SHP77 treated with DMSO at 0.1 percent for 48 hours (cell line): ENCODE measurements at regions not wholly inside any gene's neighbourhood (a gene's known extent, or its start where the extent isn't known, plus 50 kb on each side); places are given as distances from the start of the nearest gene placed in this dataset.

Source experiments
- DNase-seq: peaks from one replicate; lab custom pipeline; 2025; lab: John Stamatoyannopoulos, UW

DNA sequence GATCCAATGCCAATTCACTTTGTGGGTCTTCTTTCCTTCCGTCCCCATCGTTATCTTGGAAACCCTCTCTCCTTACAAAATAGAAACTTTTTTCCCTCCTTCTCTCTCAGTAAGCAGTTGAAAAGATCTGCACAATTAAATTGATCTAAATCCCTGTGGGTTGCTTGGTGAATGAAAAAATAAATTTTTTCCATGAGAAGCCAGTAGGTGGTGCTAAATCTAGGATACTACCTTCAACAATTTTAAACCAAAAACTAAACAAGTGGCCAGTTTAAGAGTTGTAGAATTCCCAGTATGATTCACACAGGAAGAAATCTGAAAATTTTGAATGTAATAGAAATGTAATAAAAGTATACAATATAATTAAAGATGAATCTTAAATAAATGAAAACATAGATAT lies 990.3 kb upstream of the ZNF722 start:
- no peak for DNase-seq

DNA sequence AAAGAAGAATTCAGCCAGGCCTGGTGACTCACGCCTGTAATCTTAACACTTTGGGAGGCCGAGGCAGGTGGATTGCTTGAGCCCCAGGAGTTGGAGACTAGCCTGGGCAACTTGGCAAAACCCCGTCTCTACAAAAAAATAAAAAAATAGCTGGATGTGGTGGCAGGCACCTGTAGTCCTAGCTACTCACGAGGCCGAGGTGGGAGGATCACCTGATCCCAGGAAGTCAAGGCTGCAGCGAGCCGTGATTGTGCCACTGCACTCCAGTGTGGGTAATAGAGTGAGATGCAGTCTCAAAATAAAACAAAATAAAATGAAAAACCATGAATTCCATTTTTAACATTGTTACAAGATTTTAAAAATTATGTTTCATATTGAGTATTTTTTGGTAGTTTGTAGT lies 988.9 kb upstream of the ZNF722 start:
- DNase-seq, result no peak

DNA sequence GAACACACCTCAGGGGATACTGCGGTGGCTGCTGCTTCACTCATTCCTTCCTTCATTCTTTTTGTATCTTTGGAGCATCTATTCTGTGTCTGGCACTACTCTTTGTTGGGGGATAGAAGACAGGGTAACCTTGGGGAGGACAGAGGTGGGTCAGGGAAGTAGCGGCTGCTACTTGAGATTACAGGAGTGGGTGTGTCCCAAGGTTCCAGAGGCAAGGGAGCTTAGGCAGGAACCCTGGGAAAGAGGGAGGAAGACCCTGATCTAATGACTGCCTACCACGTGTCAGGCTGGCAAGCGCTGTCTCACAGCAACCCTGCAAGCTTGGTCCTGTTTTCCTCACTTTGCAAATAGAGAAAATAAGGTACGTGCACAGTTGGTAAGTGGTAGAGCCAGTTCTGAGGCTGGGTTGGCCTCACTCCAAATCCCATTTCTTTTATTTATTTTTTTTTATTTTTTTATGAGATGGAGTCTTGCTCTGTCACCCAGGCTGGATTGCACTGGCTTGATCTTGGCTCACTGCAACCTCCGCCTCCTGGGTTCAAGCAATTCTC lies 985.9 kb upstream of the ZNF722 start:
- DNase-seq, result no peak

DNA sequence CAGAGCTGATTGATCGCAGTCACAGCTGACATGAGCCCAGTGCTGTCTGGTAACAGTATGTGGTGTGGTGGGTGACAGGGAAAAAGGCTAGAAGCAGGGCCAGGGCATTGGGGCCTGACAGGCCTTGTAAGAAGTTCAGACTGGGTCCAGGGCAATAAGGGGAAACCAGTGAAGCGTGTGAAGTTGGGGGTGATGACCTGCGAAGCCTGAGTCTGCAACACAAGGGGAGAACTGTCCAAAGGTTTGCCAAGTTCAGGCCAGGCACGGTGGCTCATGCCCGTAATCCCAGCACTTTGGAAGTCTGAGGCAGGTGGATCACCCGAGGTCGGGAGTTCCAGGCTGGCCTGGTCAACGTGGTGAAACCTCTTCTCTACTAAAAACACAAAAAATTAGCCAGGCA lies 983.9 kb upstream of the ZNF722 start:
- no peak for DNase-seq

DNA sequence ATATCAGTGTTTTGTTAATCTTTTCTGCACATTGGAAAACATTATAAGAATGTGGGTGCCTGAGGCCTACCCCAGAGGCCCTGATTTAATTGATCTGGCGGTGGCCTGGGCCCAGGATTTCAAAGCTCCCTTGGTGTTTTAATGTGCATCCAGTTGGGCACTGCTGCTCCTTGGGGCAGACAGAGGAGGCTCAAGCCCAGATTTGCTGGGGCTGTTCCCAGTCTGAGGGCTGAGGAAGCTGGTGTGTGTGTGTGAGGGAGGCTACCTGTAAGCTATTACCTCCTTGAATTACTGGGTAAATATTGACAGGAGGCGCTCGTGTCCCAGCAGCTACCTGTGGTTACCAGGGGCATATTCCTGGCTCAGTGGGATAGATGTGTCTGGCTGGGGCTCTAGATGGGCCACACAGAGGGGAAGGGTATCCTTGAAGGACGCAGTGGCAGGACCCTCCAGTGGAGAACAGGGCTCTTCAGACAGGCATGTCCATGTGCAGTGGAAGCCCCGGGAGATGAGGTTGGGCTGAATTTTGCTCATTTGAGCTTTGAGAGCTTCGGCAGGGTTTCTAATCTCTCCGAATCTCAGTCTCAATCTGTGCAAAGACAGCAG lies 975.4 kb upstream of the ZNF722 start:
- DNase-seq, result no peak

DNA sequence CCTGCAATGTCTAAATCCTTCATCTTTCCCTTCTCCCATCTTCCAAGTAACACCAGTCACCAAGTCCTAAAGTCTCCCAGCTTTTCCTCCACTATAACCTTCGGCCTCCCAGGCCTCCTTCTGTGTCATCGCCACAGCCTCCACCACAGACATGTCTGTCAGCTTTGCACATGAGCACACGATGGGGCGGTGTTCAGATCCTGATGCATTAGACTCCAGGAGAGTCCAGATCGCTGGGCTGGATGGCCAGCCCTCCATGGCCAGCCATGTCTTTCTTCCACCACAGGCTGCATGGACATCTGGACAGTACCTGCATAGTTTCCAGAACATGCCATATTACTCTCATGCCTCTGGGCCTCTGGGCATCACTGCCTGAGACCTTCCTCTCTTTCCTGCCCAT lies 974.2 kb upstream of the ZNF722 start:
- DNase-seq, result no peak

DNA sequence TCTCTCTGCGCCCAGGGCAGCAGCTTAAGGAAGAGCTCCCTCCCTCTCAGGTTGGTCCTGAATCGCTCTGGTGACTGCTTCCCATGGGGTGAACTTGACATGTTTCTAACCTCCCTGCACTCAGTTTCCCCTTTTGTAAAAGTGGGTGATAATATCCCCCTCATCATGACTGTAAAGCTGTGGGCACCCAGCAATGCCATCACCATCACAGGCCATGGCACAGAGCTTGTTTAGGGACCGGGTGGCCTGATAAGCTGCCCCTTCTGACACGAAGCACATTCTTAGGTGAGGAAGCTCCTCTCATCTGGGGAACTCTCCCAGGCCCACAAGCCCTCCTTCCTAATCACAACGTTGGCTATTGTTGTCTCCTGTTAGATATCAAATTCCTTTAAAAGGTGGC lies 972.8 kb upstream of the ZNF722 start:
- no peak for DNase-seq

GRCh38 chr7:63027075-63027474 lies 971.6 kb upstream of the ZNF722 start:
- DNase-seq, result no peak

DNA sequence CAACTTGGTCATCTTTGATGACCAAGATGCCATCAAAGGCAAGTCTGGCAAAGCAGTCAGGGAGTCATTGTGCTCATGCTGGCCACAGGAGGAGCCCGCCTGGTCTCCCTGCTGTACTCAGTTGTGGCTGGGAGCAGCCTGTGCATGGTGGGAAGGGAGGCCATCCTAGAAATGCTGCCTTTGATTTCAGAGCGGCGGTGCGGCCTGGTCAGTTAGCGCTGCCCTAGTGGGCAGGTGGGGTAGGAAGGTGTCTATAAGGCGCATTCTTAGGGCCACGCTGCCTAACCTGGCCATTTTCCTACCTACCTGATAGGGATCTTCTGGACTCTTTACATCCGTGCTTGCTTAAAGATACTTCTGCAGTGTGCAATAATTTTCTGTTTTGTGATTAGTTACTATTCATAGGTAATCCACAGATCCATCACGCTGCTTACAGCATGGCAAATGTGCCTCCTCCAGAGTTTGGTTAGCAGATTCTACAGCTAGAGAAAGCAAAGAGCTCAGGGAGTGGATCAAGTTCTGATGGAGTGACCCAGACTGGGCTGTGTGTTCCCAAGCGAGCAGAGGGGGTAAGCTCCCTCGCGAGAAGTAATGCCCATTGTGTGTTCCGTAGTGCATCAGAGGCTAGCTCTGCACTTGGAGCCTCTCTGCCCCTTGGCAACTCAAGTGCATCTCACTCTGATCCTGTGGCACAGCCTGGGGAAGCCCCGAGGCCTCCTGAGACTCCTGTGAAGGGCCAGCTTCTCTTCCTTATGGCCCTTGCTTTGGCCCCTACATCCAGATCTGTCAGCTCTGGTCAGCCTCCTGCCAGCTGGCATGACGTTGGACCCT lies 970.1 kb upstream of the ZNF722 start:
- no peak for DNase-seq

GRCh38 chr7:63029207-63029522 lies 969.5 kb upstream of the ZNF722 start:
- DNase-seq, result no peak

DNA sequence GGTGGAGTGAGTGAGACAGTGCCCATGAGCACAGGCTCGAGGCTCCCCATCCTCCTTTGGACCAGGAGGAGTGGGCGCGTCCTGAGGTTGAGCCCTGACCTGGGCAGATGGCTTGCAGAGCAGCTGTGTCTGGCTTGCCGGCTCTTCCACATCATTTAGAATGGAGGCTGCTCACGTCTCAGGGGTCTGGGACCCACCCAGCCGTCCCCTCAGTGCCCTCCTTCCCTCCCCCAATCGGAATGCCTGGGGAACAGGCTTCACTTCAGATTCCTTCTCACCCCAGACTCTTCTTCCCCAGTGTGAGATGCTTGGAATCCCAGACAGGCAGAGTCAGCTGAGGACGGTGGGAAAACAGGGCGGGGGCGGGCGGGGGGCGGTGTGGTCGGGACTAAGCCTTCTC lies 968.6 kb upstream of the ZNF722 start:
- no peak for DNase-seq

GRCh38 chr7:63031838-63032436 lies 966.7 kb upstream of the ZNF722 start:
- no peak for DNase-seq

- DNase-seq, result no peak
These were observed 961.4 kb upstream of the ZNF722 start for GRCh38 chr7:63037242-63037641.

GRCh38 chr7:63038987-63039386 lies 959.7 kb upstream of the ZNF722 start:
- DNase-seq, result no peak

- DNase-seq, result no peak
These were observed 958.8 kb upstream of the ZNF722 start for GRCh38 chr7:63039882-63040281.

- no peak for DNase-seq
These were observed 958.3 kb upstream of the ZNF722 start for GRCh38 chr7:63040336-63040735.

DNA sequence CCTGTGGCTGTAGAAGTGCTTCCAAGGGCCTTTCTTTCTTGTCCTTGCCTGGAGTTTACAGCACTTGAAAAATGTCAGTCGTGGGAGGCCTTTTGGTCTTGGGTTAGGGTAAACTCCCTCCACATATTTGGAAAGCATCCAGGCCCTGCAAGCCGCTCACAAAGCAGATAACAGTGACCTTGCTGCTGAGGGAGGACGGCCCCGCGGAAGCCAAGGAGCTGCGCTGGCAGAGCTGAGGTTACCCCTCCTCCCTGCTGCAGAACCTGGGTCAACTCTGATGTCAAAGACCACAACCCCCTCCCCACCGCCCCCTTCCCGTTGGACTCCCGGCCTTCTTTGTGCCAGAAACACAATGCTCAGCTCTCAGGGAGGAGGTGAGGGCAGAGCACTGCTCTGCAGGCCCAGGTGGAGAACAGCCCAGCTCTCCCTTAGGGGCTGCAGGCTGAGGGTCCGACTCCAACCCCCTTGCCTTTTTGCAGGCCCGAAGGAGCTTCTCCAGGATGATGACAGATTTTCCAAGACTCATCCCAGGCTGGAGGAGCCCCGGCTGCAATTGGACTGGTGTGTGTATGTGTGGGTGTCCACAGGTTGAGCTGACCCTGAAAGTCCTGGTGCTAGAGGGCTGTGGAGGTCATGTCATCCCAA lies 957.6 kb upstream of the ZNF722 start:
- no peak for DNase-seq

DNA sequence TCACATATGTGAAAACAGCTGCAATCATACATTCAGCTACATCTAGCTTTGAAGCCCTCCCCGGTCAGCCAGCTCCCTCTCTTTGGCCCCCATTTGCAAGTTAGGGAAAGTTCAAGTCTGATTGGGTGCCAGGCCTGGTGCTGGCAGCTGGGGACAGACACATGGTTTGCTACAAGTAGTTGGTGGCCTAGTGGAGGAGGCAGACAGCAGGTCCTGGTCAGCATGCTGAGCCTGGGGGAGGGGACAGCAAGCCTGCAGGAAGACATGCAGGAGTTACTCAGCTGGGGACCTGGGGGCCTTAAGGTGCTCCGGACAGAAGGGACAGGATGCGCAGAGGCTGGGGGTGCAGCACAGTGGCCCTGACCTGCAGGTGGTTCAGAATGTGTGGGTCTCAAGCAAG lies 956.9 kb upstream of the ZNF722 start:
- DNase-seq, result no peak

DNA sequence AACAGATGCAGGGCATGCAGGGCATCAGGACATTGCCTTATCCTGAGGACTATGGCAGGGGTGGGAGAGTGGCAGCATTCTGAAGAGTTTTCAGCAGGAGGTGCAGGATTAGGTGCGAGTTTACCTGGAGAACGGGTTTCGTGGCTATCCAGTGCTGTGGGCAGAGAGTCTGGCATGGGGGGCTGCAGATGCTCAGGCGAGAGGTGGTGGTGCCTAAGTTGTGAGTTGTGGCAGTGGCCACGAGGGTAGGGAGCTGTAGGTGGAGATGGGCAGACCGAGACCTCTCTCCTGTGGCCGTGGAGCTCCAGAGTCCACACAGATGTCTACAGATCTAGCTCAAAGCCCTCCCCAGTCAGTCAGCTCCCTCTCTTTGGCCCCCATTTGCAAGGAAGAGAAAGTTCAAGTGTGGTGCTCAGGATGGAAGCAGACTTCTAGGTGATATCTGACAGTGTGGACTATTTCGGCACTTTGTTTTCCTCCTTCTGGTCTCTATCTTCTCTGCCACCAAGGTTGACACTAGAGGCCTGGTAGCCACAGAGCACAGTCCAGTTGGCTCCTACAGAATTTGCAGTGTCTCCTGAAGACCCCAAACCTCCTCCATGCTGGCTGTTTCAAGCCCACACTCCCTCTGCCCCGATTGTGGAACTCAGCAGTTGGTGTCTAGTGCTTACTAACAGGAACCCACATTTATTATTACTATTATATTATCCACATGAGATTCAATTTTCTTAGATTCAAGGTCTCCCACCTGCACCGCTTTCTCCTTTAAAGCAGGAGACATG lies 955.7 kb upstream of the ZNF722 start:
- DNase-seq, result no peak

- no peak for DNase-seq
These were observed 954.7 kb upstream of the ZNF722 start for GRCh38 chr7:63043657-63044543.

DNA sequence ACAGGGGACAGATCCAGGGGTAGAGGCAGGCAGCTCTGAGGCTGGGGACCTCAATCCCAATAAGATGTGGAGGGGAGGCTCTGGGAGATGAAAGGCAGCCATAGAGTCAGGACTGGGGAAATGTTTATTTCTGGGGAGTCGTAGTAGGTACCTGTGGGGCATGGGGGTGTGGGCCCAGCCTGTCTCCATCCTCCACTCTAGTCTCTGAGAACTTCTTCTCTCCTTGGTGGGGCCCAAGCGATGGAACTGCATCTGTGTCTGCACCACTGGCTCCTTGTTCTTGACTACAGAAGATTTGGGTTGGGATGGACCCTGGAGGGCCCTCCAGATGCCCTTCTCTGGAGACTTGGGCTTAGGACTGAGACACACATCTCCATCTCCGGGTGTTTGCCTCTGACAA lies 953.9 kb upstream of the ZNF722 start:
- DNase-seq, result no peak
